Heart left ventricle (tissue), 13 donors: ENCODE measurements at regions not wholly inside any gene's neighbourhood (a gene's known extent, or its start where the extent isn't known, plus 50 kb on each side); places are given as distances from the start of the nearest gene placed in this dataset.

Source experiments
- CTCF ChIP-seq, 12 donors: fragments of 200-600 bp; sonication (generic) in 4 of 12; IDR thresholded peaks; one replicate each; pipeline versions ENCODE4 v1.5.0 to v1.8.0; 2018 to 2022; ENCODE audit warnings: antibody characterized with exemption in 12 of 12, mild to moderate bottlenecking in 5 of 12
- POLR2A ChIP-seq, 2 donors: fragments of 450-650 bp; IDR thresholded peaks; one replicate each; pipeline ENCODE4 v1.6.1; 2017; ENCODE audit warnings: antibody characterized with exemption in 2 of 2, mild to moderate bottlenecking in 2 of 2, moderate library complexity in 2 of 2
- donor health status: ischemic (EF 13 %, LVEDD 7.1; RV severe dilation, severe dysfunction).
- donor health status: DM: no; HTN: yes; CAD: no.
- donor health status: DM: no; HTN: no; CAD: no.
- donor health status: ischemic (EF 25% LVEDD 6.9; RV normal size, moderate dysfunction).
- donor health status: ischemic (EF 25% LVEDD 5.7; RV mildly dilated, moderate dysfunction).
- donor health status: ischemic (EF 35%, LVEDD 5.7; RV mildly dilated, moderate dysfunction).
- donor health status: nonischemic (EF 11% LVEDD 7.7; RV severe dilation, severe dysfunction).
- donor health status: DM: yes; HTN: yes; CAD: no.
- donor health status: PGD.
- donor health status: ischemic (EF 29% LVEDD 5.4; RV normal size, mild dysfunction).
- donor health status: nonischemic (EF 23%, LVEDD 6.1; RV moderate dilation, normal function).

- no peak for TF ChIP-seq CTCF (IDR thresholded peaks at IDR 0.05)
- no peak for TF ChIP-seq POLR2A (IDR thresholded peaks at IDR 0.05)
These were observed 724.1 kb upstream of the ADAMTS5 start for GRCh38 chr21:27691006-27691405.
